ENCODE measurements at regions not wholly inside any gene's neighbourhood (a gene's known extent, or its start where the extent isn't known, plus 50 kb on each side); places are given as distances from the start of the nearest gene placed in this dataset.

GRCh38 chr19:28988066-28988465 lies 224.9 kb downstream of the UQCRFS1 start:
- TF ChIP-seq CTCF (IDR thresholded peaks at IDR 0.05) (no peak), POLR2A (IDR thresholded peaks at IDR 0.05) (no peak), POLR2AphosphoS5 (IDR thresholded peaks at IDR 0.05) (no peak), EP300 (IDR thresholded peaks at IDR 0.05) (no peak)

Data from sigmoid colon (tissue), 4 donors.